Kidney (tissue), 13 donors: ENCODE measurements at regions not wholly inside any gene's neighbourhood (a gene's known extent, or its start where the extent isn't known, plus 50 kb on each side); places are given as distances from the start of the nearest gene placed in this dataset.

Source experiments
- DNase-seq, 5 donors: peaks; one replicate each; pipeline ENCODE4 v3.0.0-alpha.2; 2013 to 2020
- FAIRE-seq: peaks from 2 replicates; lab custom pipeline; 2012; peaks lifted over from hg19 to GRCh38; lab: Jason Lieb, UNC
- H3K27ac ChIP-seq, 2 donors: one replicate each; pipeline ENCODE4 v1.7.0; 2013; ENCODE audit warnings: low read depth in 2 of 2, low read length in 2 of 2, inconsistent platforms in 1 of 2
- H3K27me3 ChIP-seq: one replicate; pipeline ENCODE4 v1.7.1; 2013; ENCODE audit warnings: low read length, inconsistent platforms; ENCODE audit not compliant: control insufficient read depth, insufficient read depth
- H3K36me3 ChIP-seq, 3 donors: one replicate each; pipeline versions ENCODE4 v1.7.0 to v1.7.1; 2013; ENCODE audit warnings: low read length in 3 of 3, control low read depth in 1 of 3, inconsistent platforms in 1 of 3; ENCODE audit not compliant: insufficient read depth in 3 of 3, control insufficient read depth in 2 of 3
- H3K4me1 ChIP-seq, 3 donors: one replicate each; pipeline versions ENCODE4 v1.7.0 to v1.7.1; 2013; ENCODE audit warnings: low read length in 3 of 3, inconsistent platforms in 1 of 3, low read depth in 1 of 3; ENCODE audit not compliant: control insufficient read depth in 2 of 3, insufficient read depth in 2 of 3
- H3K4me3 ChIP-seq, 3 donors: one replicate each; pipeline versions ENCODE4 v1.7.0 to v1.8.1; 2013; ENCODE audit warnings: low read length in 3 of 3, control low read depth in 1 of 3, inconsistent platforms in 1 of 3
- H3K9ac ChIP-seq, 3 donors: one replicate each; pipeline versions ENCODE4 v1.7.0 to v1.7.1; 2013; ENCODE audit warnings: low read length in 3 of 3, control low read depth in 1 of 3, inconsistent platforms in 1 of 3
- H3K9me3 ChIP-seq, 3 donors: one replicate each; pipeline versions ENCODE4 v1.7.0 to v1.7.1; 2013; ENCODE audit warnings: low read length in 3 of 3, control low read depth in 1 of 3, inconsistent platforms in 1 of 3; ENCODE audit not compliant: control insufficient read depth in 2 of 3, insufficient read depth in 1 of 3
- intact Hi-C: fragments of 100-400 bp; cut with DNase I; formaldehyde crosslinking; loops from one replicate; pipeline ENCODE4 v1.11.1; 2022
- TF ChIP-seq, protein P1 (sequence below): IDR thresholded peaks from 3 replicates; pipeline ENCODE4 v1.5.1; 2012; ENCODE audit warnings: mild to moderate bottlenecking, moderate library complexity, borderline replicate concordance; ENCODE audit not compliant: insufficient read depth; ENCODE audit errors: extremely low read depth
- donor health status: control.
- donor health status: control.
- donor health status: control.
- donor health status: control.
- donor health status: control.
- donor health status: DM: yes; HTN: yes; CAD: no.
- donor health status: Normal renal cell carcinoma (clear cell type).

DNA sequence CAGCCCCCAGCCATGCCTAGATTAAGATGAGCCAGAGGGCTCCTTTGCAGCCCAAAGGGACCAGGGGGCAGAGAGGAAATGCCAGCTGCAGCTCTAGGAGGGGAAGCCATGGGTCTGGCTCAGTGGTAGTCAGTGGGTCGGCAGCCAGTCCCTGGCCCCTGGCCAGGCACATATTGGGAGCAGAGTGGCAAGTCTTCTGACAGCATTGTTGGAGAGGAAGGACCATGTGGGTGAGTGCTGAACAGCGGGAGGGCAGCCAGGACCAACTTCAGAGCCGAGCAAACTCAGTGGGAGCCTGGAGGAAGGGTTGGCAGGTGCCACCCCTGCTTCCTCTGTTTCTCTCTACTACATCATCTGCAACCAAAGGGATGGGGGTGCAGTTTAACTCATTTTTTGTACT lies 140.5 kb upstream of the PELI1 start:
- Histone ChIP-seq H3K4me1 (peaks cover 0 to 2% (median 0%) of the 10 kb centered on the region in 3 donors), H3K27me3 (no peaks in the 10 kb centered on the region), H3K36me3 (no peaks in the 10 kb centered on the region), H3K9ac (no peak overlapping the region), H3K27ac (no peak overlapping the region), H3K4me3 (no peak overlapping the region), H3K9me3 (no peaks in the 10 kb centered on the region)
- FAIRE-seq (no peak), DNase-seq (no peak)
- TF ChIP-seq, protein P1, sequence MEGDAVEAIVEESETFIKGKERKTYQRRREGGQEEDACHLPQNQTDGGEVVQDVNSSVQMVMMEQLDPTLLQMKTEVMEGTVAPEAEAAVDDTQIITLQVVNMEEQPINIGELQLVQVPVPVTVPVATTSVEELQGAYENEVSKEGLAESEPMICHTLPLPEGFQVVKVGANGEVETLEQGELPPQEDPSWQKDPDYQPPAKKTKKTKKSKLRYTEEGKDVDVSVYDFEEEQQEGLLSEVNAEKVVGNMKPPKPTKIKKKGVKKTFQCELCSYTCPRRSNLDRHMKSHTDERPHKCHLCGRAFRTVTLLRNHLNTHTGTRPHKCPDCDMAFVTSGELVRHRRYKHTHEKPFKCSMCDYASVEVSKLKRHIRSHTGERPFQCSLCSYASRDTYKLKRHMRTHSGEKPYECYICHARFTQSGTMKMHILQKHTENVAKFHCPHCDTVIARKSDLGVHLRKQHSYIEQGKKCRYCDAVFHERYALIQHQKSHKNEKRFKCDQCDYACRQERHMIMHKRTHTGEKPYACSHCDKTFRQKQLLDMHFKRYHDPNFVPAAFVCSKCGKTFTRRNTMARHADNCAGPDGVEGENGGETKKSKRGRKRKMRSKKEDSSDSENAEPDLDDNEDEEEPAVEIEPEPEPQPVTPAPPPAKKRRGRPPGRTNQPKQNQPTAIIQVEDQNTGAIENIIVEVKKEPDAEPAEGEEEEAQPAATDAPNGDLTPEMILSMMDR: no peak
- intact Hi-C loops: no loop called here

DNA sequence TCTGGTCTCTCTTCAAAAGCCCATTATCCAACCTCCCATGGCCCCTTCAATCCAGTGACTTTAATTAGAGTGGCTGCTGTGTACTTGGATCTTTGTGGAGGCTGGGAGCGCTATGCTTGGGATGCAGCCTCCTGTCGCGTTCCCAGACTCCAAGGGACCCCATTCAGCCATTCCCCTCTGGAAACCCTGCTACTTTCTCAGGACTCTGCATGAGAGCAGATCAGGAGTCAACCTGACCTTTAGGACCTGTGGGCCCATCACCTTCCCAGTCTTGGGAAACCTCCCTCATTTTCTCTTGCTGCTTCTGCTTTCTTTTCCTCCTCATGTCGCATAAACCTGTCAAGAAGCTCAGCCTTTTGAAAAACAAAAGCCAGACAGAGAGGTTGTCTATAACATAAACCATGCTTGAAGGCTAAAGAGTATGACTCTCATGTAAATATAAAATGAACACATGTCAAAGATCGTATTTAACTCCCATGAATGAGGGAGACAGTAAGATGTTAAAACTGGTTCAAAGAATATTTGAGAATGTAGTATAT lies 143.1 kb upstream of the PELI1 start:
- TF ChIP-seq, protein P1: no peak
- Histone ChIP-seq H3K9me3 (no peaks in the 10 kb centered on the region), H3K9ac (no peak overlapping the region), H3K4me3 (no peak overlapping the region), H3K36me3 (no peaks in the 10 kb centered on the region), H3K27ac (no peak overlapping the region), H3K4me1 (peaks cover 0 to 2% (median 0%) of the 10 kb centered on the region in 3 donors), H3K27me3 (no peaks in the 10 kb centered on the region)
- intact Hi-C loops: no loop called here
- peak in 3 of 5 donors; percentile 52 to 71 (median 70) for DNase-seq
- FAIRE-seq: no peak

DNA sequence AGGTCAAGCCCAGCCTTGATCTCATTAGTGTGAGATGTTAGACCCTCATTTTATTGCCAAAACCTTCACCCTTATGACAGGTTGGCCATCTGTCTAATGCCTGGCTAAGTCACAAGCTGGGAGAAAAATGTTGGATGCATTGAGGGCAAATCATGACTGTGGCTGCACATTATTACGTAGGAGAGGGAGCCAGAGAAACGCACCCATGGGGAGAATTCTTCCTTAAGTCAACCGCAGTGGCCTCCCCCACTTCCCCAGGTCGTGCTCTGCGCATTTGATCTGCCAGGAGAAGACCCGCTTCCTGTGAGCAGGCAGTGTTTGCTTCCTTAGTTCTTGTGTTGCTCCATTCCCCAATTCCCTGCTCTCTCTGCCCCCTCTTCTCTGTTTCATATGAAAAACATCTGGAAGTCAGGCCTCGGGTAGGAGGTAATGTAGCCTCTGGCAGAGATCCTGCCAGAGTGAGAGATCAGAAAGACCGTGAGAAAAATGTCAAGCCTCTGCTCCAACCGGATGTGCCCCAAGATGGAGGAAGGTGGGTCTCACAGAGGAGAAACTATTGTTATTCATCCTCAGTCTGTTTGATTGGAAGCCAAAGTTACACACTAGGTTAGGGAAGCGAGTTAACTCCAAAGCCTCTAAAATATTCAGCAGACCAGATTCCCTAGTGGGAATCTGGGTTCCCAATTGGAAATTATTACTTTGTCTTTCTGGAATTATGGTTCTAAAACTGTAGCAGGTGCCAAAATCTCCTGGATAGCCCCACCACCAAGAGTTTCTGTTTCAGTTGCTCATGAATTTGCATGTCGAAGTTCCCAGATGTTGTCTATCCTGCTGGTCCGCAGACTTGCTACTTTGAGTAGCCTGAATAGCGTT lies 144.3 kb upstream of the PELI1 start:
- DNase-seq: peak in 3 of 5 donors; percentile 35 to 84 (median 62)
- Histone ChIP-seq H3K9me3 (no peaks in the 10 kb centered on the region), H3K4me1 (peaks cover 0 to 2% (median 0%) of the 10 kb centered on the region in 3 donors), H3K27me3 (no peaks in the 10 kb centered on the region), H3K27ac (no peak overlapping the region), H3K36me3 (no peaks in the 10 kb centered on the region), H3K9ac (no peak overlapping the region), H3K4me3 (no peak overlapping the region)
- no peak for FAIRE-seq
- TF ChIP-seq, protein P1: no peak
- intact Hi-C loops: no loop called here
